Neural cell (in vitro differentiated cells): ENCODE measurements at regions not wholly inside any gene's neighbourhood (a gene's known extent, or its start where the extent isn't known, plus 50 kb on each side); places are given as distances from the start of the nearest gene placed in this dataset.
"Not testable (repeated sequence)": the region's sequence is repeated elsewhere in the genome, so short reads cannot be mapped to it uniquely, and the experiment has no call there.

Source experiments
- H2AFZ ChIP-seq: fragments of 200-600, 300-800 bp; sonication (generic), shearing (Covaris generic); 2 replicates; pipeline ENCODE4 v1.6.0; 2014; ENCODE audit warnings: low read depth, mild to moderate bottlenecking, antibody characterized with exemption, low read length, moderate library complexity
- H3F3A ChIP-seq: fragments of 200-600 bp; shearing (Covaris generic); 2 replicates; pipeline ENCODE4 v1.6.1; 2016; ENCODE audit warnings: mild to moderate bottlenecking, moderate library complexity, mixed read lengths, antibody characterized with exemption, low read length; ENCODE audit not compliant: insufficient read depth, poor library complexity, severe bottlenecking
- H3K27ac ChIP-seq: fragments of 200-600, 300-800 bp; sonication (generic), shearing (Covaris generic); 2 replicates; pipeline ENCODE4 v1.5.1; 2014; ENCODE audit warnings: mild to moderate bottlenecking, low read length, moderate library complexity
- H3K27me3 ChIP-seq: fragments of 300-800, 200-600 bp; sonication (generic), shearing (Covaris generic); 2 replicates; pipeline ENCODE4 v1.6.0; 2014; ENCODE audit warnings: mild to moderate bottlenecking, low read depth, low read length, moderate library complexity; ENCODE audit not compliant: insufficient read depth
- H3K36me3 ChIP-seq: fragments of 300-800, 200-600 bp; sonication (generic), shearing (Covaris generic); 2 replicates; pipeline ENCODE4 v1.5.1; 2014; ENCODE audit warnings: mild to moderate bottlenecking, antibody characterized with exemption, low read length, moderate library complexity; ENCODE audit not compliant: insufficient read depth
- H3K4me2 ChIP-seq: fragments of 300-800, 200-600 bp; sonication (generic), shearing (Covaris generic); 2 replicates; pipeline ENCODE4 v1.6.0; 2014; ENCODE audit warnings: mild to moderate bottlenecking, low read length
- H3K4me3 ChIP-seq: fragments of 300-800, 200-600 bp; sonication (generic), shearing (Covaris generic); 2 replicates; pipeline ENCODE4 v1.5.1; 2014; ENCODE audit warnings: mild to moderate bottlenecking, low read length, moderate library complexity
- H3K79me2 ChIP-seq: fragments of 200-600 bp; shearing (Covaris generic); replicated peaks from 2 replicates; pipeline ENCODE4 v1.6.0; 2014; ENCODE audit warnings: mild to moderate bottlenecking, low read length, moderate library complexity; ENCODE audit not compliant: insufficient read depth
- H3K9ac ChIP-seq: fragments of 300-800, 200-600 bp; sonication (generic), shearing (Covaris generic); 2 replicates; pipeline ENCODE4 v1.6.1; 2016; ENCODE audit warnings: mild to moderate bottlenecking, low read length, mixed read lengths
- H3K9me2 ChIP-seq: fragments of 200-600 bp; shearing (Covaris generic); 2 replicates; pipeline ENCODE4 v1.6.1; 2016; ENCODE audit warnings: mild to moderate bottlenecking, low read length, mixed read lengths; ENCODE audit not compliant: insufficient read depth
- H3K9me3 ChIP-seq: fragments of 200-600, 300-800 bp; sonication (generic), shearing (Covaris generic); 2 replicates; pipeline ENCODE4 v1.6.1; 2016; ENCODE audit warnings: mild to moderate bottlenecking, mixed run types, low read length, moderate library complexity, mixed read lengths
- H4K20me1 ChIP-seq: fragments of 200-600 bp; shearing (Covaris generic); 2 replicates; pipeline ENCODE4 v1.6.1; 2016; ENCODE audit warnings: mild to moderate bottlenecking, mixed run types; ENCODE audit not compliant: insufficient read depth
- EP300 ChIP-seq: fragments of 450-650 bp; conservative IDR thresholded peaks from 2 replicates; pipeline ENCODE4 v1.6.1; 2014; ENCODE audit warnings: antibody characterized with exemption, mild to moderate bottlenecking, moderate library complexity; ENCODE audit not compliant: poor library complexity, severe bottlenecking
- EZH2 ChIP-seq: fragments of 200-600, 300-800 bp; shearing (Covaris generic), sonication (generic); IDR thresholded peaks from 2 replicates; pipeline ENCODE4 v1.6.1; 2014; ENCODE audit warnings: antibody characterized with exemption, low read length, borderline replicate concordance, mild to moderate bottlenecking; ENCODE audit not compliant: insufficient read depth, poor library complexity, severe bottlenecking
- MXI1 ChIP-seq: fragments of 450-650 bp; conservative IDR thresholded peaks from 2 replicates; pipeline ENCODE4 v1.6.1; 2014; ENCODE audit warnings: antibody characterized with exemption, mild to moderate bottlenecking; ENCODE audit not compliant: poor library complexity, severe bottlenecking
- POLR2AphosphoS5 ChIP-seq: IDR thresholded peaks from 2 replicates; pipeline ENCODE4 v1.6.1; 2012
- RAD21 ChIP-seq: fragments of 450-650 bp; conservative IDR thresholded peaks from 2 replicates; pipeline ENCODE4 v1.6.1; 2014; ENCODE audit warnings: antibody characterized with exemption, mild to moderate bottlenecking, moderate library complexity
- SMC3 ChIP-seq: fragments of 450-650 bp; conservative IDR thresholded peaks from 2 replicates; pipeline ENCODE4 v1.6.1; 2014; ENCODE audit warnings: antibody characterized with exemption, mild to moderate bottlenecking, moderate library complexity; ENCODE audit not compliant: poor library complexity
- TAF1 ChIP-seq: IDR thresholded peaks from 2 replicates; pipeline ENCODE4 v1.6.1; 2012; ENCODE audit warnings: low read depth
- TF ChIP-seq, protein P1 (sequence below): IDR thresholded peaks from 2 replicates; pipeline ENCODE4 v1.6.1; 2012; ENCODE audit warnings: borderline replicate concordance
- TF ChIP-seq, protein P2 (sequence below): fragments of 450-650 bp; IDR thresholded peaks from 2 replicates; pipeline ENCODE4 v1.5.1; 2014; ENCODE audit warnings: antibody characterized with exemption, mild to moderate bottlenecking, moderate library complexity; ENCODE audit not compliant: poor library complexity, severe bottlenecking

DNA sequence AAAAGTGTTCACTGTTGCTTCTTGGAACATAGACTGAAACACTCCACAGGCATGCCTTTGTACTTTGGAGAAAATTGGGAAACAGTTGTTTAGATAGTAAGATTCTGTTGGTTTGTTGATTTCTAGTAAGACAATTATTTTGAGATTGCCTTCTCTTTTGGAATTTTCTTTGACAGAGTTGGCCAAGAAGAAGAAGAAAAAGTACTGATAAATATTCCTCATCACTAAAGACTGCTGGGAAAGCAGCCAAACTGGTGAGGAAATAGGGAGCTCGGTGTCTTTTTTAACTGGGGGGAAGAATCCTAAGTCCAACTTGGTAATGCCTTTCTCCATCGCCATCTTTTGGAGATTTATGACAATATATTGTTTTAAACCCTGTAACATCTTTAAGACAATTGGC lies 370.7 kb downstream of the GPAT3 start:
- H3K36me3 ChIP-seq = no peaks in the 10 kb centered on the region
- no peaks in the 10 kb centered on the region for H3K9me2 ChIP-seq
- no peaks in the 10 kb centered on the region for H3K27me3 ChIP-seq
- H2AFZ ChIP-seq = no peak overlapping the region
- no peaks in the 10 kb centered on the region for H3K79me2 ChIP-seq
- no peak overlapping the region for H3K4me2 ChIP-seq
- no peaks in the 10 kb centered on the region for H4K20me1 ChIP-seq
- no peaks in the 10 kb centered on the region for H3F3A ChIP-seq
- no peak overlapping the region for H3K9ac ChIP-seq
- H3K4me3 ChIP-seq = no peak overlapping the region
- H3K9me3 ChIP-seq = no peaks in the 10 kb centered on the region
- TF ChIP-seq, protein P1, sequence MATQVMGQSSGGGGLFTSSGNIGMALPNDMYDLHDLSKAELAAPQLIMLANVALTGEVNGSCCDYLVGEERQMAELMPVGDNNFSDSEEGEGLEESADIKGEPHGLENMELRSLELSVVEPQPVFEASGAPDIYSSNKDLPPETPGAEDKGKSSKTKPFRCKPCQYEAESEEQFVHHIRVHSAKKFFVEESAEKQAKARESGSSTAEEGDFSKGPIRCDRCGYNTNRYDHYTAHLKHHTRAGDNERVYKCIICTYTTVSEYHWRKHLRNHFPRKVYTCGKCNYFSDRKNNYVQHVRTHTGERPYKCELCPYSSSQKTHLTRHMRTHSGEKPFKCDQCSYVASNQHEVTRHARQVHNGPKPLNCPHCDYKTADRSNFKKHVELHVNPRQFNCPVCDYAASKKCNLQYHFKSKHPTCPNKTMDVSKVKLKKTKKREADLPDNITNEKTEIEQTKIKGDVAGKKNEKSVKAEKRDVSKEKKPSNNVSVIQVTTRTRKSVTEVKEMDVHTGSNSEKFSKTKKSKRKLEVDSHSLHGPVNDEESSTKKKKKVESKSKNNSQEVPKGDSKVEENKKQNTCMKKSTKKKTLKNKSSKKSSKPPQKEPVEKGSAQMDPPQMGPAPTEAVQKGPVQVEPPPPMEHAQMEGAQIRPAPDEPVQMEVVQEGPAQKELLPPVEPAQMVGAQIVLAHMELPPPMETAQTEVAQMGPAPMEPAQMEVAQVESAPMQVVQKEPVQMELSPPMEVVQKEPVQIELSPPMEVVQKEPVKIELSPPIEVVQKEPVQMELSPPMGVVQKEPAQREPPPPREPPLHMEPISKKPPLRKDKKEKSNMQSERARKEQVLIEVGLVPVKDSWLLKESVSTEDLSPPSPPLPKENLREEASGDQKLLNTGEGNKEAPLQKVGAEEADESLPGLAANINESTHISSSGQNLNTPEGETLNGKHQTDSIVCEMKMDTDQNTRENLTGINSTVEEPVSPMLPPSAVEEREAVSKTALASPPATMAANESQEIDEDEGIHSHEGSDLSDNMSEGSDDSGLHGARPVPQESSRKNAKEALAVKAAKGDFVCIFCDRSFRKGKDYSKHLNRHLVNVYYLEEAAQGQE = no peak
- no peak for TF ChIP-seq SMC3
- no peak for TF ChIP-seq POLR2AphosphoS5
- H3K27ac ChIP-seq = no peak overlapping the region

DNA sequence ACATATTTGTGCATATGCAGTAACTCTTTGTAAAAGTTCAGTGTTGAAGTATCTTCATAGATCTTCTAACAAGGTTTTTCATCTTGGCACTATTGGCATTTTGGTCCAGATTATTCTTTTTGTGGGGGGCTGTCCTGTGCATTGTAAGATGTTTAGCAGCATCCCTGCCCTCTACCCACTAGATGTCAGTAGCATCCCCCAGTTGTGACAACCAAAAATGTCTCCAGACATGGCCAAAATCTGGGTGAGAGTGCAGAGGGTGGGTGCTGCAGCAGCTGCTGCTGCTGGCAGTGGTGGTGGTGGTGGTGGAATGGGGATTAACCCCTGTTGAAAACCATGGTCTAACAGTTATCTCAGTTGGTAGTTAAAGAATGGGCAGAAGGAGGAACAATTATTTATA lies 370.0 kb downstream of the GPAT3 start:
- Histone ChIP-seq H3K4me2 (no peak overlapping the region), H3F3A (no peaks in the 10 kb centered on the region), H3K36me3 (no peaks in the 10 kb centered on the region), H3K4me3 (no peak overlapping the region), H3K9me3 (no peaks in the 10 kb centered on the region), H3K79me2 (no peaks in the 10 kb centered on the region), H3K27me3 (no peaks in the 10 kb centered on the region), H2AFZ (no peak overlapping the region), H3K9ac (no peak overlapping the region), H3K27ac (no peak overlapping the region), H4K20me1 (no peaks in the 10 kb centered on the region), H3K9me2 (no peaks in the 10 kb centered on the region)
- TF ChIP-seq RAD21 (no peak), SMC3 (no peak), MXI1 (no peak), EP300 (no peak), POLR2AphosphoS5 (no peak), TAF1 (no peak), EZH2 (no peak)
- TF ChIP-seq, protein P1 = no peak
- TF ChIP-seq, protein P2, sequence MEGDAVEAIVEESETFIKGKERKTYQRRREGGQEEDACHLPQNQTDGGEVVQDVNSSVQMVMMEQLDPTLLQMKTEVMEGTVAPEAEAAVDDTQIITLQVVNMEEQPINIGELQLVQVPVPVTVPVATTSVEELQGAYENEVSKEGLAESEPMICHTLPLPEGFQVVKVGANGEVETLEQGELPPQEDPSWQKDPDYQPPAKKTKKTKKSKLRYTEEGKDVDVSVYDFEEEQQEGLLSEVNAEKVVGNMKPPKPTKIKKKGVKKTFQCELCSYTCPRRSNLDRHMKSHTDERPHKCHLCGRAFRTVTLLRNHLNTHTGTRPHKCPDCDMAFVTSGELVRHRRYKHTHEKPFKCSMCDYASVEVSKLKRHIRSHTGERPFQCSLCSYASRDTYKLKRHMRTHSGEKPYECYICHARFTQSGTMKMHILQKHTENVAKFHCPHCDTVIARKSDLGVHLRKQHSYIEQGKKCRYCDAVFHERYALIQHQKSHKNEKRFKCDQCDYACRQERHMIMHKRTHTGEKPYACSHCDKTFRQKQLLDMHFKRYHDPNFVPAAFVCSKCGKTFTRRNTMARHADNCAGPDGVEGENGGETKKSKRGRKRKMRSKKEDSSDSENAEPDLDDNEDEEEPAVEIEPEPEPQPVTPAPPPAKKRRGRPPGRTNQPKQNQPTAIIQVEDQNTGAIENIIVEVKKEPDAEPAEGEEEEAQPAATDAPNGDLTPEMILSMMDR = no peak

DNA sequence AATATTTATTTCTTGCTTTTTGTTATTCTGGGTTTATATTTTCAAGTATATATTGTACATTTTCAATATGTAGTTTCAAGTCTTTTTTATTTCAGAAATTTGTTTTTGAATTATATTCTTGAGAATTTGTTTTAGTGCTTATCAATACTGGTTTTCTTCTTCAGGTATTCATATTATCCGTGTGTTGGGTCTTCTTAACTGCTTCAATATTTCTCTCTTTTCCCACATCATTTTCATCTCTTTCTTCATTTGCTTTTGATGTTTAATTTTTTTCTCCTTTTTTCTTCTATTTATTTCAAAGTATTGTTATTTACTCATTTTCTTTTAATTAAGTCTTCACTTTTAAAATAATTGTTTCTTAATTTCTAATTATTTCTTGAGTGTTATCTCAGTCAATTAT lies 367.8 kb downstream of the GPAT3 start:
- H2AFZ ChIP-seq, H4K20me1 ChIP-seq, H3K27me3 ChIP-seq, H3K9ac ChIP-seq, H3F3A ChIP-seq, H3K9me3 ChIP-seq, H3K9me2 ChIP-seq, H3K79me2 ChIP-seq, H3K27ac ChIP-seq, H3K36me3 ChIP-seq, H3K4me2 ChIP-seq, H3K4me3 ChIP-seq: not testable (repeated sequence)
